ENCODE measurements at regions not wholly inside any gene's neighbourhood (a gene's known extent, or its start where the extent isn't known, plus 50 kb on each side); places are given as distances from the start of the nearest gene placed in this dataset.
A peak's percentile ranks its signal among the peaks of the same experiment; 100 is the strongest.
"Not testable (repeated sequence)": the region's sequence is repeated elsewhere in the genome, so short reads cannot be mapped to it uniquely, and the experiment has no call there.

DNA sequence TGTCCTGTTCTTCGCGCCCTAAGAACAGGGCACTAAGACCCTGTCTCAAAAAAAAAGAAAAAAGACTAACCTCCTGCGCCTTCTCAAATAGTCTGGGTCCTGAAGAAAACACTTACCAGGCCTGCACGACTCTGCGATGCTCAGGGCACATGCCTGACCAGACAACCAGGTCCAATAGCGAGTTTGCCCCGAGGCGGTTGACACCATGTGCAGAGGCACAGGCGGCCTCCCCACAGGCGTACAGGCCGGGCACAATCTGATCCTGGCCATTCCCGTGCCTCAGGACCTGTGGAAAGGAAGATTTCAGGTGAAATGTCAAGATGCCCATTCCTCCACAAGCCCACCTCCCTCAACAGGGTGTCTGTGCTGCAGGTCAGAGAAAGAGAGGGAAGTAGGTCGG, 65.9 kb upstream of the TNK2 start:
- DNase-seq (ENCODE audit: low spot score): not testable (repeated sequence)

- not testable (repeated sequence) for DNase-seq (ENCODE audit: low spot score)
These were observed 62.5 kb upstream of the TNK2 start for GRCh38 chr3:195970873-195971272.

DNA sequence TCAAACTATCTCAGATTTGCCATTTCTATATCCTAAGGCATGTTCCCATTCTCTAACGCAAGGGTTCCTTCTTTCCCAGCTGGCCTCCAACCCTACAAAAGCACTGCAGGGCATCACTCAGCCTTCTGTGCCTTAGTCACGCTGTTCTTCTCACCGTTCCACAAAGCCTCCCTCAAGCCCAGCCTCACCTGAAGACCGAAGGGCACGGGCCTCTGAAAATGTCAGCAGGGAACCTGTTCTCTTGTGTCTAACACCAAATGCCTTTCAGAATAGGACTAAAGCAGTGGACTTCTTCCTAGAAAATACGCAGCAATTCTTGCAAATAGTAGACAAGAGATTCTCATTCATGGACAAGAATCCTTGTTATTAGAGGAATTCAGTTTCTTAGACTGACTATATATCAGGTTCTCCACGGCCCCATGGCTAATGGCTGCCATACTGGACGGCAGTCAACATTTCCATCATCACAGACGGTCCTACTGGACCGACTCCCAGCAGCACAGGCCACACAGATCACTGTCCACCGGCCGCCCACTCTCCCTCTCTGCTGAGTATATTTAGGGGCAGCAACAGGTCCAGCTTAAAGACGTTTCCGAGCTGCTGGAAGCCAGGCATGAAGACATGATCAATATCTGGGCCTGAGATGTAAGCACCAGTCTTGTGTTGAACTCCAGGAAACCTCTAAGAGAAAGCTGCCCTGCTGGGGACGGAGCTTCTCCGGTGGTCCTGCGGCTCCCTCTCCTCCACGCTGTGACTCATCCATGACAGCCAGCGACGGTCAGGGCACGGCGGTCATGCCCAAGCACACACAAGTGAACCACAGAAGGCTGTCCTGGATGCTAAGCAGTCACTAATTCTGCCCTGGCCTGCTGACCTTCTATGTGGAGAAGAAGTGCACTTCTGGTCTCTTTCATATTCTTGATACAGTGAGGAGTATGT, 61.8 kb upstream of the TNK2 start:
- DNase-seq (ENCODE audit: low spot score): not testable (repeated sequence)

GRCh38 chr3:195969341-195969740, 61.0 kb upstream of the TNK2 start:
- DNase-seq (ENCODE audit: low spot score): not testable (repeated sequence)

- not testable (repeated sequence) for DNase-seq (ENCODE audit: low spot score)
These were observed 59.8 kb upstream of the TNK2 start for GRCh38 chr3:195968104-195968503.

DNA sequence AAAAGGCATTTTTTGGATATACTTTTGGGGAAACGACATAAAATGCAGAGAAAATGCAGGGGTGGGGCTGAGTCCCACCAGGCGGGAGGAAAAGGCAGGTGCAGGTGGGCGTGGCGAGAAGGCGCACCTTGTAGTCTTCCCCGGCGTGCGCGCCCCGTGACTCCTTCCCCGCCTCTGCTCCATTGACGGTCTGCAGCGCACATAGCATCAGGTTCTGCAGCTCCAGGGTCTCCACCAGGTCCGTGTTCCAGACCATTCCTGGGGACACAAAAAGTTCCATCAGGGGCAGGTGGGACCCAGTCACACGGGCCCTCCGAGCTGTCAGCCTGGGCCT, 59.0 kb upstream of the TNK2 start:
- not testable (repeated sequence) for DNase-seq (ENCODE audit: low spot score)

GRCh38 chr3:195966563-195967386, 58.4 kb upstream of the TNK2 start:
- not testable (repeated sequence) for DNase-seq (ENCODE audit: low spot score)

DNA sequence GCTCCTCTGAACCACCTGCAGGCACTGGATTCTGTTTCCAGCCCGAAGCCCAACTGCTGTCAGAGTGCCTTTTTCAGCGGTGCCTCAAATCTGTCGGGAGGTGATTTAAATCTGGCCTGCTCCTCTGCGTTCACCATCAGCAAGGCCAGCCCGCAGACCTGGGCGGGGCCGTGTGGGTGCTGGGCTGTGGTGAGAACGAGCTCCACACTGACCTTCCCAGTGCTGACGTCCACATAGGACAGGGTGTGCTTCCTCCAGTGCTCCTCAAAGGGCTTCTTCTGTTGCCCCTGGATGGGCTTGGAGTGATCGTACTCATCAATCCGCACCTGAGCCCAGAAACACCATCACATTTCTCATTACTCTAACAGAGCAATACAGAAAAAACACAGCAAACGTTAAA, 56.9 kb upstream of the TNK2 start:
- not testable (repeated sequence) for DNase-seq (ENCODE audit: low spot score)

- DNase-seq (ENCODE audit: low spot score): not testable (repeated sequence)
These were observed 56.2 kb upstream of the TNK2 start for GRCh38 chr3:195964318-195965107.

DNA sequence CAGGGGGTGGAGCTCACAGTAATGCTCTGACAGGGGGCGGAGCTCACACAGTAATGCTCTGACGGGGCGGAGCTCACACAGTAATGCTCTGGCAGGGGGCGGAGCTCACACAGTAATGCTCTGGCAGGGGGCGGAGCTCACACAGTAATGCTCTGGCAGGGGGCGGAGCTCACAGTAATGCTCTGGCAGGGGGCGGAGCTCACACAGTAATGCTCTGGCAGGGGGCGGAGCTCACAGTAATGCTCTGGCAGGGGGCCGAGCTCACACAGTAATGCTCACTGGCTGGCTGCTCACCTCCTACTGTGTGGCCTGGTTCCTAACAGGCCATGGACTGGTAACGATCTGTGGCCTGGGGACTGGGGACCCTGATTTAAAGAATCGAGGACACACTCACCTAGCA, 53.9 kb upstream of the TNK2 start:
- DNase-seq (ENCODE audit: low spot score): not testable (repeated sequence)

DNA sequence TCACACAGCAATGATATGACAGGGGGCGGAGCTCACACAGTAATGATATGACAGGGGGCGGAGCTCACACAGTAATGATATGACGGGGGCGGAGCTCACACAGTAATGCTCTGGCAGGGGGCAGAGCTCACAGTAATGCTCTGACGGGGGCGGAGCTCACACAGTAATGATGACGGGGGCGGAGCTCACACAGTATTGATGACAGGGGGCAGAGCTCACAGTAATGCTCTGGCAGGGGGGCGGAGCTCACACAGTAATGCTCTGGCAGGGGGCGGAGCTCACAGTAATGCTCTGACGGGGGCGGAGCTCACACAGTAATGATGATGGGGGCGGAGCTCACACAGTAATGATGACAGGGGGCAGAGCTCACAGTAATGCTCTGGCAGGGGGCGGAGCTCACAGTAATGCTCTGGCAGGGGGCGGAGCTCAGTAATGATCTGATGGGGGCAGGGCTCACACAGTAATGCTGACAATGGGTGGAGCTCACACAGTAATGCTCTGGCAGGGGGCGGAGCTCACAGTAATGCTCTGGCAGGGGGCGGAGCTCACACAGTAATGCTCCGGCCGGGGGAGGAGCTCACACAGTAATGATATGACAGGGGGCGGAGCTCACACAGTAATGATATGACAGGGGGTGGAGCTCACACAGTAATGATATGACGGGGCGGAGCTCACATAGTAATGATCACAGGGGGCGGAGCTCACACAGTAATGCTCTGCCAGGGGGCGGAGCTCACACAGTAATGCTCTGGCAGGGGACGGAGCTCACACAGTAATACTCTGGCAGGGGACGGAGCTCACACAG, 52.8 kb upstream of the TNK2 start:
- not testable (repeated sequence) for DNase-seq (ENCODE audit: low spot score)

DNA sequence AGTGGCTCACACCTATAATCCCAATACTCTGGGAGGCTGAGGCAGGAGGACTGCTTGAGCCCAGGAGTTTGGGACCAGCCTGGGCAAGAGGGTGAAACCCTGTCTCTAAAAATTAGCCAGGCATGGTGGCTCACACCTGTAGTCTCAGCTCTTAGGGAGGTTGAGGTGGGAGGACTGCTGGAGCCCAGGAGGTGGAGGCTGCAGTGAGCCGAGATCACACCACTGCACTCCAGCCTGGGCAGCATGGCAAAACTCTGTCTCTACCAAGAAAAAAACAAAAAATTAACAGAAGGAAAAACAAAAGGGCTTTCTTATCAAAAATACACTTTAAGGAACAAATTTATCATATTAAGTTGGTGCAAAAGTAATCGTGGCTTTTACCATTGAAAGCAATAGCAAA, 51.8 kb upstream of the TNK2 start:
- not testable (repeated sequence) for DNase-seq (ENCODE audit: low spot score)

- DNase-seq (ENCODE audit: low spot score): not testable (repeated sequence)
These were observed 51.2 kb upstream of the TNK2 start for GRCh38 chr3:195959367-195960157.

- peak; percentile 40 for DNase-seq (ENCODE audit: low spot score)
These were observed 50.4 kb upstream of the TNK2 start for GRCh38 chr3:195958736-195959135.
